Heart left ventricle (tissue), 13 donors: ENCODE measurements at regions not wholly inside any gene's neighbourhood (a gene's known extent, or its start where the extent isn't known, plus 50 kb on each side); places are given as distances from the start of the nearest gene placed in this dataset.

ENCODE experiments used
- POLR2A ChIP-seq, 2 donors: fragments of 450-650 bp; IDR thresholded peaks; one replicate each; pipeline ENCODE4 v1.6.1; 2017; ENCODE audit warnings: antibody characterized with exemption in 2 of 2, mild to moderate bottlenecking in 2 of 2, moderate library complexity in 2 of 2
- TF ChIP-seq, protein P1 (sequence below), 12 donors: fragments of 200-600 bp; sonication (generic) in 4 of 12; IDR thresholded peaks; one replicate each; pipeline versions ENCODE4 v1.5.0 to v1.8.0; 2018 to 2022; ENCODE audit warnings: antibody characterized with exemption in 12 of 12, mild to moderate bottlenecking in 5 of 12
- donor health status: ischemic (EF 13 %, LVEDD 7.1; RV severe dilation, severe dysfunction).
- donor health status: DM: no; HTN: yes; CAD: no.
- donor health status: DM: no; HTN: no; CAD: no.
- donor health status: ischemic (EF 25% LVEDD 6.9; RV normal size, moderate dysfunction).
- donor health status: ischemic (EF 25% LVEDD 5.7; RV mildly dilated, moderate dysfunction).
- donor health status: ischemic (EF 35%, LVEDD 5.7; RV mildly dilated, moderate dysfunction).
- donor health status: nonischemic (EF 11% LVEDD 7.7; RV severe dilation, severe dysfunction).
- donor health status: DM: yes; HTN: yes; CAD: no.
- donor health status: PGD.
- donor health status: ischemic (EF 29% LVEDD 5.4; RV normal size, mild dysfunction).
- donor health status: nonischemic (EF 23%, LVEDD 6.1; RV moderate dilation, normal function).

DNA sequence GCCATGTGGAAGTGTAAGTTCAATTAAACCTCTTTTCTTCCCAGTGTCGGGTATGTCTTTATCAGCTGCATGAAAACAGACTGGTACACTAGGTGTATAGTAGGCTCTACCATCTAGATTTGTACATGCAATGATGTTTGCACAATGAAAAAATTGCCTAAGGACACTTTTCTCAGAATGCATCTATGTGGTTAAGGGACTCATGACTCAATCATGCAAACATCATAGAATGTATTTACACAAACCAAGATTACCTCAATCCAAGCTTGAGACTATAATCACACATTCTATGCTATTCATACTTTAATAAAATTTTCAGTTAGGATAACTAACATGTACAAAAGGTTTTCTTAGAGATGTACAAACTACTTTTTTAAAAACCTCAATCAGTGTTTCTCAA is 1164.5 kb downstream of the CDH12 start:
- TF ChIP-seq, protein P1, sequence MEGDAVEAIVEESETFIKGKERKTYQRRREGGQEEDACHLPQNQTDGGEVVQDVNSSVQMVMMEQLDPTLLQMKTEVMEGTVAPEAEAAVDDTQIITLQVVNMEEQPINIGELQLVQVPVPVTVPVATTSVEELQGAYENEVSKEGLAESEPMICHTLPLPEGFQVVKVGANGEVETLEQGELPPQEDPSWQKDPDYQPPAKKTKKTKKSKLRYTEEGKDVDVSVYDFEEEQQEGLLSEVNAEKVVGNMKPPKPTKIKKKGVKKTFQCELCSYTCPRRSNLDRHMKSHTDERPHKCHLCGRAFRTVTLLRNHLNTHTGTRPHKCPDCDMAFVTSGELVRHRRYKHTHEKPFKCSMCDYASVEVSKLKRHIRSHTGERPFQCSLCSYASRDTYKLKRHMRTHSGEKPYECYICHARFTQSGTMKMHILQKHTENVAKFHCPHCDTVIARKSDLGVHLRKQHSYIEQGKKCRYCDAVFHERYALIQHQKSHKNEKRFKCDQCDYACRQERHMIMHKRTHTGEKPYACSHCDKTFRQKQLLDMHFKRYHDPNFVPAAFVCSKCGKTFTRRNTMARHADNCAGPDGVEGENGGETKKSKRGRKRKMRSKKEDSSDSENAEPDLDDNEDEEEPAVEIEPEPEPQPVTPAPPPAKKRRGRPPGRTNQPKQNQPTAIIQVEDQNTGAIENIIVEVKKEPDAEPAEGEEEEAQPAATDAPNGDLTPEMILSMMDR (IDR thresholded peaks at IDR 0.05) = no peak
- no peak for TF ChIP-seq POLR2A (IDR thresholded peaks at IDR 0.05)
